NCI-H446 (cell line): ENCODE measurements at regions not wholly inside any gene's neighbourhood (a gene's known extent, or its start where the extent isn't known, plus 50 kb on each side); places are given as distances from the start of the nearest gene placed in this dataset.
"Not testable (repeated sequence)": the region's sequence is repeated elsewhere in the genome, so short reads cannot be mapped to it uniquely, and the experiment has no call there.

ENCODE experiments used
- DNase-seq, 2 experiments: peaks; one replicate each; lab custom pipeline; 2025; lab: John Stamatoyannopoulos, UW

- no peak for DNase-seq
Measured at GRCh38 chr6:66134021-66134420, 427.0 kb upstream of the EYS start.

- DNase-seq = peak in 1 of 2 experiments; percentile 10
Measured at GRCh38 chr6:66128656-66129055, 421.6 kb upstream of the EYS start.

GRCh38 chr6:66128243-66128642, 421.2 kb upstream of the EYS start:
- peak in 1 of 2 experiments; percentile 33 for DNase-seq

- DNase-seq = no peak
Measured at GRCh38 chr6:66127061-66127460, 420.0 kb upstream of the EYS start.

- DNase-seq = no peak
Measured at GRCh38 chr6:66126358-66126757, 419.3 kb upstream of the EYS start.

GRCh38 chr6:66103954-66104353, 396.9 kb upstream of the EYS start:
- no peak for DNase-seq

GRCh38 chr6:66103354-66103753, 396.3 kb upstream of the EYS start:
- no peak for DNase-seq

GRCh38 chr6:66096679-66097078, 389.7 kb upstream of the EYS start:
- no peak for DNase-seq

GRCh38 chr6:66094615-66095014, 387.6 kb upstream of the EYS start:
- DNase-seq = no peak

- DNase-seq = not testable (repeated sequence)
Measured at GRCh38 chr6:66092306-66092705, 385.3 kb upstream of the EYS start.

- DNase-seq = no peak
Measured at GRCh38 chr6:66086532-66086931, 379.5 kb upstream of the EYS start.

GRCh38 chr6:66082914-66083313, 375.9 kb upstream of the EYS start:
- DNase-seq = no peak

GRCh38 chr6:66068907-66069306, 361.9 kb upstream of the EYS start:
- no peak for DNase-seq

- DNase-seq = no peak
Measured at GRCh38 chr6:66068033-66068432, 361.0 kb upstream of the EYS start.

- DNase-seq = no peak
Measured at GRCh38 chr6:66065313-66065712, 358.3 kb upstream of the EYS start.

GRCh38 chr6:66057034-66057433, 350.0 kb upstream of the EYS start:
- DNase-seq = no peak

GRCh38 chr6:66054967-66055366, 347.9 kb upstream of the EYS start:
- no peak for DNase-seq

GRCh38 chr6:66051812-66052211, 344.8 kb upstream of the EYS start:
- no peak for DNase-seq

GRCh38 chr6:66048684-66049474, 341.9 kb upstream of the EYS start:
- no peak for DNase-seq

GRCh38 chr6:66032626-66033025, 325.6 kb upstream of the EYS start:
- no peak for DNase-seq

- DNase-seq = no peak
Measured at GRCh38 chr6:66029391-66029790, 322.4 kb upstream of the EYS start.

- no peak for DNase-seq
Measured at GRCh38 chr6:65999288-65999791, 292.3 kb upstream of the EYS start.

GRCh38 chr6:65998544-65998943, 291.5 kb upstream of the EYS start:
- DNase-seq = no peak

- DNase-seq = no peak
Measured at GRCh38 chr6:65997539-65997938, 290.5 kb upstream of the EYS start.
